ENCODE measurements at regions not wholly inside any gene's neighbourhood (a gene's known extent, or its start where the extent isn't known, plus 50 kb on each side); places are given as distances from the start of the nearest gene placed in this dataset.
"Not testable (repeated sequence)": the region's sequence is repeated elsewhere in the genome, so short reads cannot be mapped to it uniquely, and the experiment has no call there.

GRCh38 chr12:65684906-65685305, 139.4 kb upstream of the HMGA2 start:
- DNase-seq (ENCODE audit: low spot score): no peak

GRCh38 chr12:65685514-65685913, 138.8 kb upstream of the HMGA2 start:
- DNase-seq (ENCODE audit: low spot score): no peak

GRCh38 chr12:65689508-65689907, 134.8 kb upstream of the HMGA2 start:
- no peak for DNase-seq (ENCODE audit: low spot score)

GRCh38 chr12:65690477-65690876, 133.8 kb upstream of the HMGA2 start:
- no peak for DNase-seq (ENCODE audit: low spot score)

GRCh38 chr12:65694130-65694529, 130.2 kb upstream of the HMGA2 start:
- no peak for DNase-seq (ENCODE audit: low spot score)

- peak; percentile 62 for DNase-seq (ENCODE audit: low spot score)
Observed at GRCh38 chr12:65695113-65695865, 129.0 kb upstream of the HMGA2 start.

GRCh38 chr12:65696227-65696626, 128.1 kb upstream of the HMGA2 start:
- no peak for DNase-seq (ENCODE audit: low spot score)

GRCh38 chr12:65699251-65699650, 125.0 kb upstream of the HMGA2 start:
- DNase-seq (ENCODE audit: low spot score): peak; percentile 24

GRCh38 chr12:65703176-65703575, 121.1 kb upstream of the HMGA2 start:
- DNase-seq (ENCODE audit: low spot score): no peak

- DNase-seq (ENCODE audit: low spot score): no peak
Observed at GRCh38 chr12:65705380-65705876, 118.9 kb upstream of the HMGA2 start.

GRCh38 chr12:65707051-65707450, 117.2 kb upstream of the HMGA2 start:
- DNase-seq (ENCODE audit: low spot score): no peak

- no peak for DNase-seq (ENCODE audit: low spot score)
Observed at GRCh38 chr12:65712260-65713004, 111.9 kb upstream of the HMGA2 start.

GRCh38 chr12:65715961-65716360, 108.3 kb upstream of the HMGA2 start:
- DNase-seq (ENCODE audit: low spot score): no peak

- no peak for DNase-seq (ENCODE audit: low spot score)
Observed at GRCh38 chr12:65720136-65721130, 103.8 kb upstream of the HMGA2 start.

- DNase-seq (ENCODE audit: low spot score): no peak
Observed at GRCh38 chr12:65721541-65722190, 102.6 kb upstream of the HMGA2 start.

- DNase-seq (ENCODE audit: low spot score): peak; percentile 32
Observed at GRCh38 chr12:65725376-65725775, 98.9 kb upstream of the HMGA2 start.

- no peak for DNase-seq (ENCODE audit: low spot score)
Observed at GRCh38 chr12:65728455-65728847, 95.8 kb upstream of the HMGA2 start.

- DNase-seq (ENCODE audit: low spot score): peak; percentile 28
Observed at GRCh38 chr12:65728848-65729793, 95.2 kb upstream of the HMGA2 start.

GRCh38 chr12:65731771-65732170, 92.5 kb upstream of the HMGA2 start:
- DNase-seq (ENCODE audit: low spot score): no peak

- DNase-seq (ENCODE audit: low spot score): not testable (repeated sequence)
Observed at GRCh38 chr12:65733643-65734042, 90.6 kb upstream of the HMGA2 start.

All from AG08396 (cell line).